Natural killer cell (primary cell): ENCODE measurements at regions not wholly inside any gene's neighbourhood (a gene's known extent, or its start where the extent isn't known, plus 50 kb on each side); places are given as distances from the start of the nearest gene placed in this dataset.

Source experiments
- ATAC-seq, 3 donors: fragments of 150-1000 bp in 2 of 3; fragments of 200-7000 bp in 1 of 3; cut with Tn5 transposase; 1 replicate in 1 of 3; 2 replicates in 2 of 3; pipeline ENCODE4 v1.10.0; 2021; ENCODE audit warnings: mild to moderate bottlenecking in 2 of 3, moderate library complexity in 2 of 3
- DNase-seq, 2 donors: peaks; one replicate each; pipeline versions ENCODE4 v3.0.0 to v3.0.0-alpha.2; 2013 to 2021; ENCODE audit warnings: mixed read lengths in 1 of 2
- H3K27ac ChIP-seq: one replicate; pipeline ENCODE4 v1.5.1; 2013; ENCODE audit warnings: mild to moderate bottlenecking, low read length
- H3K27me3 ChIP-seq: one replicate; pipeline ENCODE4 v1.6.1; 2013; ENCODE audit warnings: low read length; ENCODE audit not compliant: control insufficient read depth, insufficient read depth
- H3K36me3 ChIP-seq: one replicate; pipeline ENCODE4 v1.6.1; 2013; ENCODE audit warnings: low read length; ENCODE audit not compliant: control insufficient read depth, insufficient read depth
- H3K4me1 ChIP-seq: one replicate; pipeline ENCODE4 v1.6.1; 2013; ENCODE audit warnings: low read length; ENCODE audit not compliant: control insufficient read depth, insufficient read depth
- H3K4me3 ChIP-seq: one replicate; pipeline ENCODE4 v1.5.1; 2013; ENCODE audit warnings: low read length
- H3K9me3 ChIP-seq: one replicate; pipeline ENCODE4 v1.6.1; 2013; ENCODE audit warnings: low read length; ENCODE audit not compliant: control insufficient read depth, insufficient read depth
- H3K27ac Mint-ChIP-seq, 2 donors: one replicate each; pipeline ENCODE4 v1.8.0; 2022; ENCODE audit warnings: mild to moderate bottlenecking in 2 of 2, mixed read lengths in 2 of 2, moderate library complexity in 1 of 2
- H3K27me3 Mint-ChIP-seq, 2 donors: one replicate each; pipeline ENCODE4 v1.8.0; 2022; ENCODE audit warnings: low read depth in 2 of 2, mixed read lengths in 2 of 2
- H3K36me3 Mint-ChIP-seq: one replicate; pipeline ENCODE4 v1.8.0; 2022; ENCODE audit warnings: mixed read lengths
- H3K4me1 Mint-ChIP-seq, 2 donors: one replicate each; pipeline ENCODE4 v1.8.0; 2022; ENCODE audit warnings: mixed read lengths in 2 of 2
- H3K4me3 Mint-ChIP-seq: one replicate; pipeline ENCODE4 v1.8.0; 2022; ENCODE audit warnings: mild to moderate bottlenecking, moderate library complexity, mixed read lengths
- H3K9me3 Mint-ChIP-seq, 2 donors: one replicate each; pipeline ENCODE4 v1.8.0; 2022; ENCODE audit warnings: mixed read lengths in 2 of 2
- WGBS: methylation state at CpG from one replicate; pipeline ENCODE4 v1.1.7; 2013; ENCODE audit warnings: missing lambda C conversion rate; ENCODE audit not compliant: insufficient coverage; 5-methylcytosine and 5-hydroxymethylcytosine counted together
- intact Hi-C: fragments of 100-400 bp; cut with micrococcal nuclease; formaldehyde crosslinking; loops from one replicate; pipeline ENCODE4 v1.14.2; 2022
- TF ChIP-seq, protein P1 (sequence below): fragments of 200-600 bp; IDR thresholded peaks from one replicate; pipeline ENCODE4 v1.8.0; 2022; ENCODE audit warnings: antibody characterized with exemption

GRCh38 chr2:129794540-129794939 is 184.9 kb upstream of the RAB6C start:
- Histone ChIP-seq H3K9me3 (no peaks in the 10 kb centered on the region), H3K4me3 (no peak overlapping the region), H3K4me1 (no peaks in the 10 kb centered on the region), H3K27ac (no peak overlapping the region), H3K27me3 (no peaks in the 10 kb centered on the region), H3K36me3 (no peaks in the 10 kb centered on the region)
- no peaks in the 10 kb centered on the region for H3K9me3 Mint-ChIP-seq
- no peaks in the 10 kb centered on the region for H3K36me3 Mint-ChIP-seq
- H3K4me3 Mint-ChIP-seq: no peak overlapping the region
- no peak for ATAC-seq
- intact Hi-C loops: no loop called here
- TF ChIP-seq, protein P1, sequence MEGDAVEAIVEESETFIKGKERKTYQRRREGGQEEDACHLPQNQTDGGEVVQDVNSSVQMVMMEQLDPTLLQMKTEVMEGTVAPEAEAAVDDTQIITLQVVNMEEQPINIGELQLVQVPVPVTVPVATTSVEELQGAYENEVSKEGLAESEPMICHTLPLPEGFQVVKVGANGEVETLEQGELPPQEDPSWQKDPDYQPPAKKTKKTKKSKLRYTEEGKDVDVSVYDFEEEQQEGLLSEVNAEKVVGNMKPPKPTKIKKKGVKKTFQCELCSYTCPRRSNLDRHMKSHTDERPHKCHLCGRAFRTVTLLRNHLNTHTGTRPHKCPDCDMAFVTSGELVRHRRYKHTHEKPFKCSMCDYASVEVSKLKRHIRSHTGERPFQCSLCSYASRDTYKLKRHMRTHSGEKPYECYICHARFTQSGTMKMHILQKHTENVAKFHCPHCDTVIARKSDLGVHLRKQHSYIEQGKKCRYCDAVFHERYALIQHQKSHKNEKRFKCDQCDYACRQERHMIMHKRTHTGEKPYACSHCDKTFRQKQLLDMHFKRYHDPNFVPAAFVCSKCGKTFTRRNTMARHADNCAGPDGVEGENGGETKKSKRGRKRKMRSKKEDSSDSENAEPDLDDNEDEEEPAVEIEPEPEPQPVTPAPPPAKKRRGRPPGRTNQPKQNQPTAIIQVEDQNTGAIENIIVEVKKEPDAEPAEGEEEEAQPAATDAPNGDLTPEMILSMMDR: no peak
- H3K27me3 Mint-ChIP-seq: peaks cover 0 to 3% of the 10 kb centered on the region in 2 donors
- no peak for DNase-seq
- WGBS: 80% methylated on average over 15 of the region's 15 CpGs
- no peaks in the 10 kb centered on the region for H3K4me1 Mint-ChIP-seq
- no peak overlapping the region for H3K27ac Mint-ChIP-seq

DNA sequence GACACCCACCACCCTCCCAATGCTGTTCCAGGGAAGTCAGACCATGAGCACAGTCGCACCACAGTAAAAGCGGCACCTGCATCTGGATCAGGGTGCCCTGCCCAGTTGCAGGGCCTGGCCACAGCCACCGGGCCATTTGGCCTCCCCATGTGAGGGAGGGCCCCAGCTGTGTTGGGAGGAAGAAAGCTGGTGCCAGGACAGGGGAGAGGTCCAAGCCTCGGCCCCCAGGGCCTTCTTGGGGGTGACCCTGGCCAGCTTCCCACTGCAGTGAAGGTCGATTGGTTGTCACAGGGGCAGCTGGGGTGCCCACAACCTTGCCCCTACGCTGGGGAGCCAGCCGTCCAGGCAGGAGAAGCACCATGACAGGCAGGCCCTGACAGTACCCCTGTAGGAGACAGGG is 183.2 kb upstream of the RAB6C start:
- Mint-ChIP-seq H3K4me1 (no peaks in the 10 kb centered on the region), H3K4me3 (no peak overlapping the region), H3K27ac (no peak overlapping the region), H3K27me3 (peaks cover 0 to 6% of the 10 kb centered on the region in 2 donors), H3K36me3 (no peaks in the 10 kb centered on the region), H3K9me3 (no peaks in the 10 kb centered on the region)
- Histone ChIP-seq H3K4me3 (no peak overlapping the region), H3K27me3 (no peaks in the 10 kb centered on the region), H3K4me1 (no peaks in the 10 kb centered on the region), H3K27ac (no peak overlapping the region), H3K36me3 (no peaks in the 10 kb centered on the region), H3K9me3 (no peaks in the 10 kb centered on the region)
- intact Hi-C loops: no loop called here
- ATAC-seq (no peak), DNase-seq (no peak)
- TF ChIP-seq, protein P1: no peak
- 71% methylated on average over 7 of the region's 7 CpGs for WGBS

- H3K9me3 Mint-ChIP-seq: no peaks in the 10 kb centered on the region
- Histone ChIP-seq H3K27me3 (no peaks in the 10 kb centered on the region), H3K4me1 (no peaks in the 10 kb centered on the region), H3K36me3 (no peaks in the 10 kb centered on the region), H3K9me3 (no peaks in the 10 kb centered on the region), H3K27ac (no peak overlapping the region), H3K4me3 (no peak overlapping the region)
- H3K4me1 Mint-ChIP-seq: no peaks in the 10 kb centered on the region
- H3K27ac Mint-ChIP-seq: no peak overlapping the region
- H3K27me3 Mint-ChIP-seq: peaks cover 0 to 13% of the 10 kb centered on the region in 2 donors
- H3K36me3 Mint-ChIP-seq: no peaks in the 10 kb centered on the region
- WGBS: 70% methylated on average over 9 of the region's 9 CpGs
- intact Hi-C loops: no loop called here
- TF ChIP-seq, protein P1: no peak
- DNase-seq (no peak), ATAC-seq (no peak)
- H3K4me3 Mint-ChIP-seq: no peak overlapping the region
Observed at GRCh38 chr2:129796801-129797488, 182.5 kb upstream of the RAB6C start.
